HCT116 (cell line): ENCODE measurements at regions not wholly inside any gene's neighbourhood (a gene's known extent, or its start where the extent isn't known, plus 50 kb on each side); places are given as distances from the start of the nearest gene placed in this dataset.

Experiments
- ATAC-seq: fragments of 200-7000 bp; cut with Tn5 transposase; 2 replicates; pipeline ENCODE4 v1.9.1; 2020; ENCODE audit warnings: mild to moderate bottlenecking, moderate library complexity
- BruUV-seq: library from RNA; stranded (reverse); fragments of 400-500 nt; replicated peaks from 2 replicates; lab custom pipeline; 2021; lab: Mats Ljungman, UMichigan
- CTCF ChIA-PET: fragments of 300-600 bp; sonication (Branson Sonifier 250); formaldehyde crosslinking; loops from one replicate; lab custom pipeline; 2021; ENCODE audit warnings: antibody characterized with exemption; lab: Charles Lee
- POLR2A ChIA-PET: fragments of 300-600, 350-600 bp; sonication (Branson Sonifier 250); formaldehyde crosslinking; loops from one replicate; lab custom pipeline; 2021; ENCODE audit warnings: antibody characterized with exemption; lab: Charles Lee
- RAD21 ChIA-PET, 2 experiments: fragments of 300-600 bp; sonication (Branson Sonifier 250); formaldehyde crosslinking; loops; one replicate each; lab custom pipeline; 2023; ENCODE audit warnings: low total read pairs in 2 of 2; ENCODE audit not compliant: uncharacterized antibody in 2 of 2, unreplicated experiment in 2 of 2, low non-redundant PET in 1 of 2; lab: Charles Lee
- DNase-seq: peaks from one replicate; pipeline ENCODE4 v3.0.0-alpha.2; 2010; ENCODE audit warnings: low read depth, low spot score
- H2AFZ ChIP-seq: fragments of 200-600 bp; shearing (Covaris generic), sonication (generic); 2 replicates; pipeline ENCODE4 v1.6.1; 2017; ENCODE audit warnings: low read depth, mixed run types, mixed read lengths, antibody characterized with exemption, low read length; ENCODE audit not compliant: poor library complexity, severe bottlenecking
- H3K27ac ChIP-seq: 2 replicates; pipeline ENCODE4 v1.5.1; 2012; ENCODE audit warnings: low read depth, low read length
- H3K27me3 ChIP-seq: fragments of 200-600 bp; sonication (generic); 2 replicates; pipeline ENCODE4 v1.6.1; 2016; ENCODE audit warnings: mixed run types, low read length, mixed read lengths; ENCODE audit not compliant: insufficient read depth
- H3K36me3 ChIP-seq, 2 experiments: fragments of 200-500 bp in 1 of 2; fragments of 200-600 bp in 1 of 2; sonication (Bioruptor generic) in 1 of 2; sonication (generic) in 1 of 2; 2 replicates each; pipeline versions ENCODE4 v1.5.1 to v1.6.1; 2014 to 2016; ENCODE audit warnings: low read length in 2 of 2, inconsistent platforms in 1 of 2, mixed read lengths in 1 of 2, mixed run types in 1 of 2; ENCODE audit not compliant: insufficient read depth in 2 of 2, control insufficient read depth in 1 of 2
- H3K4me1 ChIP-seq, 2 experiments: fragments of 200-600 bp in 1 of 2; sonication (generic) in 1 of 2; 2 replicates each; pipeline versions ENCODE4 v1.5.1 to v1.6.1; 2012 to 2017; ENCODE audit warnings: low read length in 2 of 2, inconsistent platforms in 1 of 2, mild to moderate bottlenecking in 1 of 2, mixed read lengths in 1 of 2, mixed run types in 1 of 2, moderate library complexity in 1 of 2; ENCODE audit not compliant: insufficient read depth in 2 of 2, control insufficient read depth in 1 of 2
- H3K4me2 ChIP-seq: fragments of 200-600 bp; sonication (generic); 2 replicates; pipeline ENCODE4 v1.6.1; 2017; ENCODE audit warnings: mixed run types, low read length, mixed read lengths
- H3K4me3 ChIP-seq, 2 experiments: fragments of 200-600 bp in 1 of 2; sonication (generic) in 1 of 2; replicated peaks in 1 of 2; 2 replicates each; pipeline ENCODE4 v1.5.1; 2011 to 2016; ENCODE audit warnings: low read length in 2 of 2, control low read depth in 1 of 2, low read depth in 1 of 2, mild to moderate bottlenecking in 1 of 2, mixed read lengths in 1 of 2, mixed run types in 1 of 2
- H3K79me2 ChIP-seq: fragments of 200-600 bp; sonication (generic); 2 replicates; pipeline ENCODE4 v1.6.1; 2017; ENCODE audit warnings: mild to moderate bottlenecking, mixed run types, low read length, moderate library complexity, mixed read lengths; ENCODE audit not compliant: insufficient read depth
- H3K9ac ChIP-seq: fragments of 200-600 bp; sonication (generic); 2 replicates; pipeline ENCODE4 v1.6.1; 2016; ENCODE audit warnings: low read length, mixed read lengths
- H3K9me2 ChIP-seq: fragments of 200-600 bp; sonication (generic), shearing (Covaris generic); 2 replicates; pipeline ENCODE4 v1.6.1; 2017; ENCODE audit warnings: mixed run types, mild to moderate bottlenecking, moderate library complexity; ENCODE audit not compliant: insufficient read depth
- H3K9me3 ChIP-seq, 2 experiments: fragments of 200-500 bp in 1 of 2; fragments of 200-600 bp in 1 of 2; sonication (Bioruptor generic) in 1 of 2; sonication (generic) in 1 of 2; 2 replicates each; pipeline ENCODE4 v1.6.1; 2014 to 2017; ENCODE audit warnings: low read length in 2 of 2, mixed read lengths in 2 of 2, inconsistent platforms in 1 of 2, low read depth in 1 of 2, mild to moderate bottlenecking in 1 of 2, mixed run types in 1 of 2, moderate library complexity in 1 of 2; ENCODE audit not compliant: control insufficient read depth in 1 of 2, insufficient read depth in 1 of 2
- H4K20me1 ChIP-seq: fragments of 200-600 bp; sonication (generic), shearing (Covaris generic); 2 replicates; pipeline ENCODE4 v1.6.1; 2017; ENCODE audit warnings: mixed run types, mild to moderate bottlenecking, moderate library complexity; ENCODE audit not compliant: insufficient read depth
- ELF1 ChIP-seq: IDR thresholded peaks from 2 replicates; pipeline ENCODE4 v1.6.1; 2012; ENCODE audit warnings: low read depth, borderline replicate concordance
- POLR2AphosphoS5 ChIP-seq: IDR thresholded peaks from 2 replicates; pipeline ENCODE4 v1.6.1; 2011; ENCODE audit warnings: mild to moderate bottlenecking, low read depth, low read length, moderate library complexity
- REST ChIP-seq: IDR thresholded peaks from 2 replicates; pipeline ENCODE4 v1.6.1; 2012; ENCODE audit warnings: low read depth
- SP1 ChIP-seq: IDR thresholded peaks from 2 replicates; pipeline ENCODE4 v1.6.1; 2012; ENCODE audit warnings: low read depth
- TCF7L2 ChIP-seq: IDR thresholded peaks from 2 replicates; pipeline ENCODE4 v1.7.0; 2011; ENCODE audit warnings: borderline replicate concordance, inconsistent platforms; ENCODE audit not compliant: insufficient read depth, insufficient read length; ENCODE audit errors: extremely low read depth
- YY1 ChIP-seq: IDR thresholded peaks from 2 replicates; pipeline ENCODE4 v1.6.1; 2011; ENCODE audit warnings: low read length, low read depth, moderate library complexity, mild to moderate bottlenecking; ENCODE audit not compliant: insufficient replicate concordance; ENCODE audit errors: extremely low read depth
- ZBTB33 ChIP-seq: IDR thresholded peaks from 2 replicates; pipeline ENCODE4 v1.6.1; 2011; ENCODE audit warnings: mild to moderate bottlenecking, low read length, moderate library complexity; ENCODE audit not compliant: insufficient replicate concordance; ENCODE audit errors: extremely low read depth
- intact Hi-C: fragments of 100-400 bp; cut with micrococcal nuclease; formaldehyde crosslinking; loops from 2 replicates; pipeline ENCODE4 v1.10.0; 2022

GRCh38 chr2:18907508-18907907, 318.1 kb upstream of the NT5C1B start:
- ChIA-PET CTCF (no interaction called here), POLR2A (no interaction called here), RAD21 (no interaction called here)
- H3K79me2 ChIP-seq, result no peaks in the 10 kb centered on the region
- BruUV-seq, result no TSS peak
- TF ChIP-seq ZBTB33, result no peak
- no peak for TF ChIP-seq TCF7L2
- TF ChIP-seq YY1, result no peak
- TF ChIP-seq REST, result no peak
- no peak for TF ChIP-seq SP1
- TF ChIP-seq POLR2AphosphoS5, result no peak
- no peak for TF ChIP-seq ELF1
- H3K4me3 ChIP-seq, result no peak overlapping the region
- H3K9ac ChIP-seq, result no peak overlapping the region
- H3K4me1 ChIP-seq, result peaks cover 0 to 4% of the 10 kb centered on the region in 2 experiments; a peak in 2 of 4 replicates
- H2AFZ ChIP-seq, result no peak overlapping the region
- no peak overlapping the region for H3K27ac ChIP-seq
- intact Hi-C loops, result no loop called here
- no peaks in the 10 kb centered on the region for H4K20me1 ChIP-seq
- no peaks in the 10 kb centered on the region for H3K36me3 ChIP-seq
- no peaks in the 10 kb centered on the region for H3K9me3 ChIP-seq
- no peaks in the 10 kb centered on the region for H3K27me3 ChIP-seq
- H3K9me2 ChIP-seq, result no peaks in the 10 kb centered on the region
- ATAC-seq (no peak), DNase-seq (no peak)
- H3K4me2 ChIP-seq, result no peak overlapping the region
